ENCODE measurements at regions not wholly inside any gene's neighbourhood (a gene's known extent, or its start where the extent isn't known, plus 50 kb on each side); places are given as distances from the start of the nearest gene placed in this dataset.

GRCh38 chr5:4137781-4138180 lies 542.1 kb downstream of the IRX1 start:
- peaks cover 21% of the 10 kb centered on the region for H3K9me3 Mint-ChIP-seq
- H3K27me3 Mint-ChIP-seq (ENCODE audit: low read depth): no peaks in the 10 kb centered on the region
- TF ChIP-seq CTCF (IDR thresholded peaks at IDR 0.05; ENCODE audit: unreplicated experiment): no peak
- peaks cover 21% of the 10 kb centered on the region for H3K4me1 Mint-ChIP-seq
- no peak overlapping the region for H3K4me3 Mint-ChIP-seq
- H3K27ac Mint-ChIP-seq: no peak overlapping the region
- peaks cover 3% of the 10 kb centered on the region for H3K36me3 Mint-ChIP-seq
- no peak for DNase-seq (ENCODE audit: low spot score in 2 of 2, unreplicated experiment in 2 of 2)

DNA sequence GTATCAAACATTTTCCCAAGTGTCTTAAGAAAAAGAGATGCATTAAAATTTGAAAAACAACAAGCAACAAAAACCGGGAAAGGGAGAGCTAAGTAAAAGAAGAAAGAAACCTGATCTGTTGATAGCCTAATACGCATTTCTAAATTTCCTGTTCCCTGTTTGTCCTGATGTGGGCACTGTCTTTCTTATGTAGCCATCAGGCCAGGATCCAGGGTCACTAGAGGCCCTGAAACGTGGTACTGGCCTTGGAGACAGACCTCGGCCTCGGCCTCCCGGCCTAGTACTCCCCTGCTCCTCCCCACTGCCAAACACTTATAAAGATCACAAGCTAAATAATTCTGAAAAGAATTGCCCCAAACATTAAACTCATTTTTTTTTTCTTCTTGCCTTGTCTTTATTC lies 547.2 kb downstream of the IRX1 start:
- Mint-ChIP-seq H3K4me1 (peaks cover 8% of the 10 kb centered on the region), H3K9me3 (peaks cover 21% of the 10 kb centered on the region), H3K27ac (peak overlapping the region; percentile 40), H3K4me3 (no peak overlapping the region), H3K36me3 (peaks cover 3% of the 10 kb centered on the region), H3K27me3 (ENCODE audit: low read depth) (no peaks in the 10 kb centered on the region)
- DNase-seq (ENCODE audit: low spot score in 2 of 2, unreplicated experiment in 2 of 2): no peak
- no peak for TF ChIP-seq CTCF (IDR thresholded peaks at IDR 0.05; ENCODE audit: unreplicated experiment)

GRCh38 chr5:4144411-4145007 lies 548.9 kb downstream of the IRX1 start:
- peaks cover 14% of the 10 kb centered on the region for H3K9me3 Mint-ChIP-seq
- no peaks in the 10 kb centered on the region for H3K27me3 Mint-ChIP-seq (ENCODE audit: low read depth)
- H3K27ac Mint-ChIP-seq: no peak overlapping the region
- TF ChIP-seq CTCF (IDR thresholded peaks at IDR 0.05; ENCODE audit: unreplicated experiment): no peak
- peaks cover 5% of the 10 kb centered on the region for H3K4me1 Mint-ChIP-seq
- no peak for DNase-seq (ENCODE audit: low spot score in 2 of 2, unreplicated experiment in 2 of 2)
- peaks cover 3% of the 10 kb centered on the region for H3K36me3 Mint-ChIP-seq
- H3K4me3 Mint-ChIP-seq: no peak overlapping the region

- Mint-ChIP-seq H3K27me3 (ENCODE audit: low read depth) (no peaks in the 10 kb centered on the region), H3K27ac (no peak overlapping the region), H3K4me1 (peaks cover 5% of the 10 kb centered on the region), H3K36me3 (no peaks in the 10 kb centered on the region), H3K4me3 (no peak overlapping the region), H3K9me3 (peaks cover 6% of the 10 kb centered on the region)
- DNase-seq (ENCODE audit: low spot score in 2 of 2, unreplicated experiment in 2 of 2): no peak
- TF ChIP-seq CTCF (IDR thresholded peaks at IDR 0.05; ENCODE audit: unreplicated experiment): no peak
These were observed 549.9 kb downstream of the IRX1 start for GRCh38 chr5:4145511-4145910.

DNA sequence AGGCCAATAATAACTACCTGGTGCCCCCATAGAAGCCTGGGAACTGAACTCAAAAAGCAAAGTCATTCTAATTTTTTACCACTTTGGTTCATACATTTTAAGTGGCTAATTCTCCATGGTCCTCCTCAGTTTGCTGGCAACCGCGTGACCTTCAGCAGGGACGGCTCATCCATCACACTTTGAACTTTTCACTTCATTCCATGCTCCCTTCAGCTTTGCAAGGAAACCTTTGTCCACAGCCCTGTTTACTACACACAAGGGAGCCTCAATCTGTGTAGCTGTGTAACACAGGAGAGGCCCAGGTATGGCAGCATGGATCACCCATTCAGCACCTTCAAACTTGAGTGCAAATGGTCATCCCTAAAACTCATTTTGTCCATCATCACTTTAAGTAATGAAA lies 552.4 kb downstream of the IRX1 start:
- Mint-ChIP-seq H3K4me3 (no peak overlapping the region), H3K36me3 (no peaks in the 10 kb centered on the region), H3K27me3 (ENCODE audit: low read depth) (no peaks in the 10 kb centered on the region), H3K9me3 (no peaks in the 10 kb centered on the region), H3K27ac (no peak overlapping the region), H3K4me1 (no peaks in the 10 kb centered on the region)
- DNase-seq (ENCODE audit: low spot score in 2 of 2, unreplicated experiment in 2 of 2): no peak
- TF ChIP-seq CTCF (IDR thresholded peaks at IDR 0.05; ENCODE audit: unreplicated experiment): no peak

DNA sequence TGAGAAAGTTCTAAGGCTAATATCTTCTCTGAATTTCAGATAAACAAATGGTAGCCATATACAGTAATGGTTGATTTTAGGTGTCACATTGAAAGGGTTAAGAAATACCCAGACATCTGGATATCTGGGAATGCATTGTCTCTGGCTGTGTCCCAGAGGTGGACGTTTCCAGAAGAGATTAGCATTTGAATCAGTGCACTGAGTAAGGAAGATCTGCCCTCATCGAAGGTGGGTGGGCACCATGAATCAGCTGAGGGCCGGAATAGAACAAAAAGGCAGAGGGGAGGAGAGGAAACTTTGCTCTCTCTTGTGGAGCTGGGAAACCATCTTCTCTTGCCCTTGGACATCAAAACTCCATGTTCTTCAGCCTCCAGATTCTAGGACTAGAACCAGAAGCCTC lies 554.4 kb downstream of the IRX1 start:
- no peaks in the 10 kb centered on the region for H3K4me1 Mint-ChIP-seq

More for the DNA sequence above, 554.4 kb downstream of the IRX1 start:
- DNase-seq (ENCODE audit: low spot score in 2 of 2, unreplicated experiment in 2 of 2): no peak
- Mint-ChIP-seq H3K27me3 (ENCODE audit: low read depth) (no peaks in the 10 kb centered on the region), H3K4me3 (no peak overlapping the region), H3K27ac (no peak overlapping the region), H3K36me3 (no peaks in the 10 kb centered on the region), H3K9me3 (peaks cover 6% of the 10 kb centered on the region)
- no peak for TF ChIP-seq CTCF (IDR thresholded peaks at IDR 0.05; ENCODE audit: unreplicated experiment)
